Neural cell (in vitro differentiated cells): ENCODE measurements at regions not wholly inside any gene's neighbourhood (a gene's known extent, or its start where the extent isn't known, plus 50 kb on each side); places are given as distances from the start of the nearest gene placed in this dataset.

Experiments
- H2AFZ ChIP-seq: fragments of 200-600, 300-800 bp; sonication (generic), shearing (Covaris generic); 2 replicates; pipeline ENCODE4 v1.6.0; 2014; ENCODE audit warnings: low read depth, mild to moderate bottlenecking, antibody characterized with exemption, low read length, moderate library complexity
- H3F3A ChIP-seq: fragments of 200-600 bp; shearing (Covaris generic); 2 replicates; pipeline ENCODE4 v1.6.1; 2016; ENCODE audit warnings: mild to moderate bottlenecking, moderate library complexity, mixed read lengths, antibody characterized with exemption, low read length; ENCODE audit not compliant: insufficient read depth, poor library complexity, severe bottlenecking
- H3K27ac ChIP-seq: fragments of 200-600, 300-800 bp; sonication (generic), shearing (Covaris generic); 2 replicates; pipeline ENCODE4 v1.5.1; 2014; ENCODE audit warnings: mild to moderate bottlenecking, low read length, moderate library complexity
- H3K27me3 ChIP-seq: fragments of 300-800, 200-600 bp; sonication (generic), shearing (Covaris generic); 2 replicates; pipeline ENCODE4 v1.6.0; 2014; ENCODE audit warnings: mild to moderate bottlenecking, low read depth, low read length, moderate library complexity; ENCODE audit not compliant: insufficient read depth
- H3K36me3 ChIP-seq: fragments of 300-800, 200-600 bp; sonication (generic), shearing (Covaris generic); 2 replicates; pipeline ENCODE4 v1.5.1; 2014; ENCODE audit warnings: mild to moderate bottlenecking, antibody characterized with exemption, low read length, moderate library complexity; ENCODE audit not compliant: insufficient read depth
- H3K4me2 ChIP-seq: fragments of 300-800, 200-600 bp; sonication (generic), shearing (Covaris generic); 2 replicates; pipeline ENCODE4 v1.6.0; 2014; ENCODE audit warnings: mild to moderate bottlenecking, low read length
- H3K4me3 ChIP-seq: fragments of 300-800, 200-600 bp; sonication (generic), shearing (Covaris generic); 2 replicates; pipeline ENCODE4 v1.5.1; 2014; ENCODE audit warnings: mild to moderate bottlenecking, low read length, moderate library complexity
- H3K79me2 ChIP-seq: fragments of 200-600 bp; shearing (Covaris generic); replicated peaks from 2 replicates; pipeline ENCODE4 v1.6.0; 2014; ENCODE audit warnings: mild to moderate bottlenecking, low read length, moderate library complexity; ENCODE audit not compliant: insufficient read depth
- H3K9ac ChIP-seq: fragments of 300-800, 200-600 bp; sonication (generic), shearing (Covaris generic); 2 replicates; pipeline ENCODE4 v1.6.1; 2016; ENCODE audit warnings: mild to moderate bottlenecking, low read length, mixed read lengths
- H3K9me2 ChIP-seq: fragments of 200-600 bp; shearing (Covaris generic); 2 replicates; pipeline ENCODE4 v1.6.1; 2016; ENCODE audit warnings: mild to moderate bottlenecking, low read length, mixed read lengths; ENCODE audit not compliant: insufficient read depth
- H3K9me3 ChIP-seq: fragments of 200-600, 300-800 bp; sonication (generic), shearing (Covaris generic); 2 replicates; pipeline ENCODE4 v1.6.1; 2016; ENCODE audit warnings: mild to moderate bottlenecking, mixed run types, low read length, moderate library complexity, mixed read lengths
- H4K20me1 ChIP-seq: fragments of 200-600 bp; shearing (Covaris generic); 2 replicates; pipeline ENCODE4 v1.6.1; 2016; ENCODE audit warnings: mild to moderate bottlenecking, mixed run types; ENCODE audit not compliant: insufficient read depth
- EP300 ChIP-seq: fragments of 450-650 bp; conservative IDR thresholded peaks from 2 replicates; pipeline ENCODE4 v1.6.1; 2014; ENCODE audit warnings: antibody characterized with exemption, mild to moderate bottlenecking, moderate library complexity; ENCODE audit not compliant: poor library complexity, severe bottlenecking
- EZH2 ChIP-seq: fragments of 200-600, 300-800 bp; shearing (Covaris generic), sonication (generic); IDR thresholded peaks from 2 replicates; pipeline ENCODE4 v1.6.1; 2014; ENCODE audit warnings: antibody characterized with exemption, low read length, borderline replicate concordance, mild to moderate bottlenecking; ENCODE audit not compliant: insufficient read depth, poor library complexity, severe bottlenecking
- MXI1 ChIP-seq: fragments of 450-650 bp; conservative IDR thresholded peaks from 2 replicates; pipeline ENCODE4 v1.6.1; 2014; ENCODE audit warnings: antibody characterized with exemption, mild to moderate bottlenecking; ENCODE audit not compliant: poor library complexity, severe bottlenecking
- POLR2AphosphoS5 ChIP-seq: IDR thresholded peaks from 2 replicates; pipeline ENCODE4 v1.6.1; 2012
- RAD21 ChIP-seq: fragments of 450-650 bp; conservative IDR thresholded peaks from 2 replicates; pipeline ENCODE4 v1.6.1; 2014; ENCODE audit warnings: antibody characterized with exemption, mild to moderate bottlenecking, moderate library complexity
- SMC3 ChIP-seq: fragments of 450-650 bp; conservative IDR thresholded peaks from 2 replicates; pipeline ENCODE4 v1.6.1; 2014; ENCODE audit warnings: antibody characterized with exemption, mild to moderate bottlenecking, moderate library complexity; ENCODE audit not compliant: poor library complexity
- TAF1 ChIP-seq: IDR thresholded peaks from 2 replicates; pipeline ENCODE4 v1.6.1; 2012; ENCODE audit warnings: low read depth
- TF ChIP-seq, protein P1 (sequence below): IDR thresholded peaks from 2 replicates; pipeline ENCODE4 v1.6.1; 2012; ENCODE audit warnings: borderline replicate concordance
- TF ChIP-seq, protein P2 (sequence below): fragments of 450-650 bp; IDR thresholded peaks from 2 replicates; pipeline ENCODE4 v1.5.1; 2014; ENCODE audit warnings: antibody characterized with exemption, mild to moderate bottlenecking, moderate library complexity; ENCODE audit not compliant: poor library complexity, severe bottlenecking

DNA sequence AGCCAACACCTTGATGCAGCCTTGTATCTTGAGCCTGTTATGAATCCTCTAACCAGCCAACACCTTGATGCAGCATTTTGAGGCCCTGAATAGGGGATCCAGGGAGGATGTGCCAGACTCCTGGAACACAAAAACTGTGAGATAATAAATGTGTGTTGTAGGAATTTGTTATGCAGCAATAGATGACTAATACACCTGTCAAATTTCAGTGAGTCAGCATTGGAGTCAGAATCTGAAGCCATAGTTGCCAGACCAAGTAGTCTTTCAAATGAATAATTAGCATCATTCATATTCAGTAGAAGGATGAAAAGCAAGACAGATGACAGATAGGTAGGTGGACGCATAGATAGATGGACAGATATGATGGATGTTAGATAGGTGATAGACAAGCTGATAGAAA lies 942.5 kb upstream of the SLC39A10 start:
- Histone ChIP-seq H3K36me3 (no peaks in the 10 kb centered on the region), H3K4me2 (no peak overlapping the region), H4K20me1 (no peaks in the 10 kb centered on the region), H3K27ac (no peak overlapping the region), H2AFZ (no peak overlapping the region), H3K9me3 (no peaks in the 10 kb centered on the region), H3F3A (no peaks in the 10 kb centered on the region), H3K4me3 (no peak overlapping the region), H3K9ac (no peak overlapping the region), H3K79me2 (no peaks in the 10 kb centered on the region), H3K27me3 (no peaks in the 10 kb centered on the region), H3K9me2 (no peaks in the 10 kb centered on the region)
- TF ChIP-seq POLR2AphosphoS5 (no peak), TAF1 (no peak), MXI1 (no peak), SMC3 (no peak), EP300 (no peak), RAD21 (no peak), EZH2 (no peak)
- TF ChIP-seq, protein P1, sequence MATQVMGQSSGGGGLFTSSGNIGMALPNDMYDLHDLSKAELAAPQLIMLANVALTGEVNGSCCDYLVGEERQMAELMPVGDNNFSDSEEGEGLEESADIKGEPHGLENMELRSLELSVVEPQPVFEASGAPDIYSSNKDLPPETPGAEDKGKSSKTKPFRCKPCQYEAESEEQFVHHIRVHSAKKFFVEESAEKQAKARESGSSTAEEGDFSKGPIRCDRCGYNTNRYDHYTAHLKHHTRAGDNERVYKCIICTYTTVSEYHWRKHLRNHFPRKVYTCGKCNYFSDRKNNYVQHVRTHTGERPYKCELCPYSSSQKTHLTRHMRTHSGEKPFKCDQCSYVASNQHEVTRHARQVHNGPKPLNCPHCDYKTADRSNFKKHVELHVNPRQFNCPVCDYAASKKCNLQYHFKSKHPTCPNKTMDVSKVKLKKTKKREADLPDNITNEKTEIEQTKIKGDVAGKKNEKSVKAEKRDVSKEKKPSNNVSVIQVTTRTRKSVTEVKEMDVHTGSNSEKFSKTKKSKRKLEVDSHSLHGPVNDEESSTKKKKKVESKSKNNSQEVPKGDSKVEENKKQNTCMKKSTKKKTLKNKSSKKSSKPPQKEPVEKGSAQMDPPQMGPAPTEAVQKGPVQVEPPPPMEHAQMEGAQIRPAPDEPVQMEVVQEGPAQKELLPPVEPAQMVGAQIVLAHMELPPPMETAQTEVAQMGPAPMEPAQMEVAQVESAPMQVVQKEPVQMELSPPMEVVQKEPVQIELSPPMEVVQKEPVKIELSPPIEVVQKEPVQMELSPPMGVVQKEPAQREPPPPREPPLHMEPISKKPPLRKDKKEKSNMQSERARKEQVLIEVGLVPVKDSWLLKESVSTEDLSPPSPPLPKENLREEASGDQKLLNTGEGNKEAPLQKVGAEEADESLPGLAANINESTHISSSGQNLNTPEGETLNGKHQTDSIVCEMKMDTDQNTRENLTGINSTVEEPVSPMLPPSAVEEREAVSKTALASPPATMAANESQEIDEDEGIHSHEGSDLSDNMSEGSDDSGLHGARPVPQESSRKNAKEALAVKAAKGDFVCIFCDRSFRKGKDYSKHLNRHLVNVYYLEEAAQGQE, result no peak
- TF ChIP-seq, protein P2, sequence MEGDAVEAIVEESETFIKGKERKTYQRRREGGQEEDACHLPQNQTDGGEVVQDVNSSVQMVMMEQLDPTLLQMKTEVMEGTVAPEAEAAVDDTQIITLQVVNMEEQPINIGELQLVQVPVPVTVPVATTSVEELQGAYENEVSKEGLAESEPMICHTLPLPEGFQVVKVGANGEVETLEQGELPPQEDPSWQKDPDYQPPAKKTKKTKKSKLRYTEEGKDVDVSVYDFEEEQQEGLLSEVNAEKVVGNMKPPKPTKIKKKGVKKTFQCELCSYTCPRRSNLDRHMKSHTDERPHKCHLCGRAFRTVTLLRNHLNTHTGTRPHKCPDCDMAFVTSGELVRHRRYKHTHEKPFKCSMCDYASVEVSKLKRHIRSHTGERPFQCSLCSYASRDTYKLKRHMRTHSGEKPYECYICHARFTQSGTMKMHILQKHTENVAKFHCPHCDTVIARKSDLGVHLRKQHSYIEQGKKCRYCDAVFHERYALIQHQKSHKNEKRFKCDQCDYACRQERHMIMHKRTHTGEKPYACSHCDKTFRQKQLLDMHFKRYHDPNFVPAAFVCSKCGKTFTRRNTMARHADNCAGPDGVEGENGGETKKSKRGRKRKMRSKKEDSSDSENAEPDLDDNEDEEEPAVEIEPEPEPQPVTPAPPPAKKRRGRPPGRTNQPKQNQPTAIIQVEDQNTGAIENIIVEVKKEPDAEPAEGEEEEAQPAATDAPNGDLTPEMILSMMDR, result no peak

DNA sequence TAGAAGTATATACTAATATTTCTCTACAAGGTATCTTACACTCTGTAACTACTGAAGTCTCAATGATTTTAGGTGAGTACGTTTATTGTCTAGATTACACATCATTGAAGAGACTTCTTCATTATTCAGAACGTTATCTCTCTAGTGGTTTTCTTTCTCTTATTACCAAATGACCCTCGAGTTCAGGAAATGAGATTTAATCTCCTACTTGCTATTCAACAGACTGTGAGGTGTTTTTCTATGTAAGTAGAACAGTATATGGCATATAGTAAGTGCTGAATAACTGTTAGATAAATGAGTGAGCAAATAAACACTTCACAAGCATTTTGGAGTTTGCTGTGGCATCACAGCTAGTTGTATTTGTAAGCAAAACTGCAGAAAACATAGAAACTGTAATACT lies 947.2 kb upstream of the SLC39A10 start:
- H3K4me2 ChIP-seq, result no peak overlapping the region
- H3K79me2 ChIP-seq, result no peaks in the 10 kb centered on the region
- H3K27me3 ChIP-seq, result no peaks in the 10 kb centered on the region
- H3K27ac ChIP-seq, result no peak overlapping the region
- no peaks in the 10 kb centered on the region for H4K20me1 ChIP-seq
- H3F3A ChIP-seq, result no peaks in the 10 kb centered on the region
- no peak overlapping the region for H3K9ac ChIP-seq
- H3K9me2 ChIP-seq, result no peaks in the 10 kb centered on the region
- H3K36me3 ChIP-seq, result no peaks in the 10 kb centered on the region
- H2AFZ ChIP-seq, result no peak overlapping the region
- TF ChIP-seq RAD21, result no peak
- TF ChIP-seq EZH2, result no peak
- TF ChIP-seq, protein P2, result no peak
- TF ChIP-seq POLR2AphosphoS5, result no peak
- TF ChIP-seq, protein P1, result no peak
- no peak for TF ChIP-seq SMC3
- no peak for TF ChIP-seq EP300
- H3K9me3 ChIP-seq, result no peaks in the 10 kb centered on the region
- no peak overlapping the region for H3K4me3 ChIP-seq
